Vagina (tissue), 2 donors: ENCODE measurements at regions not wholly inside any gene's neighbourhood (a gene's known extent, or its start where the extent isn't known, plus 50 kb on each side); places are given as distances from the start of the nearest gene placed in this dataset.
"Not testable (repeated sequence)": the region's sequence is repeated elsewhere in the genome, so short reads cannot be mapped to it uniquely, and the experiment has no call there.

Experiments used
- DNase-seq, 2 donors: peaks; one replicate each; pipeline ENCODE4 v3.0.0-alpha.2; 2017; ENCODE audit errors: extremely low spot score in 2 of 2
- H3K27ac ChIP-seq: fragments of 200-600 bp; sonication (generic); one replicate; pipeline ENCODE4 v1.5.1; 2019
- H3K27me3 ChIP-seq: fragments of 200-600 bp; sonication (generic); one replicate; pipeline ENCODE4 v1.5.1; 2019
- H3K36me3 ChIP-seq, 2 donors: fragments of 200-600 bp; sonication (generic); one replicate each; pipeline ENCODE4 v1.5.1; 2017 to 2019
- H3K4me1 ChIP-seq: fragments of 200-600 bp; sonication (generic); one replicate; pipeline ENCODE4 v1.5.1; 2019
- H3K4me3 ChIP-seq, 2 donors: fragments of 200-600 bp; sonication (generic); 1 replicate in 1 of 2; 2 replicates in 1 of 2; pipeline ENCODE4 v1.5.1; 2016 to 2019
- H3K9me3 ChIP-seq: fragments of 200-600 bp; sonication (generic); one replicate; pipeline ENCODE4 v1.5.1; 2019
- CTCF ChIP-seq, 3 experiments: fragments of 450-650 bp in 2 of 3; fragments of 200-600 bp in 1 of 3; sonication (generic) in 1 of 3; IDR thresholded peaks; one replicate each; pipeline ENCODE4 v1.5.1; 2017 to 2019; ENCODE audit warnings: antibody characterized with exemption in 3 of 3, mild to moderate bottlenecking in 2 of 3, moderate library complexity in 2 of 3
- POLR2A ChIP-seq, 2 donors: fragments of 450-650 bp; IDR thresholded peaks; one replicate each; pipeline ENCODE4 v1.6.1; 2017; ENCODE audit warnings: antibody characterized with exemption in 2 of 2, mild to moderate bottlenecking in 2 of 2, moderate library complexity in 2 of 2
- POLR2AphosphoS5 ChIP-seq, 2 donors: sonication (generic); formaldehyde crosslinking; IDR thresholded peaks; one replicate each; pipeline ENCODE4 v1.9.0; 2017; ENCODE audit warnings: antibody characterized with exemption in 2 of 2, mild to moderate bottlenecking in 2 of 2, low read depth in 1 of 2; ENCODE audit not compliant: insufficient read depth in 1 of 2
- intact Hi-C: fragments of 100-400 bp; cut with DNase I; formaldehyde crosslinking; loops from one replicate; pipeline ENCODE4 v1.15.1; 2023

GRCh38 chr3:164791263-164791662 lies 287.0 kb downstream of the SI start:
- no peaks in the 10 kb centered on the region for H3K27me3 ChIP-seq
- no peak overlapping the region for H3K27ac ChIP-seq
- H3K4me1 ChIP-seq = no peaks in the 10 kb centered on the region
- no peaks in the 10 kb centered on the region for H3K36me3 ChIP-seq
- no peak overlapping the region for H3K4me3 ChIP-seq
- no peak for DNase-seq
- no peak for TF ChIP-seq CTCF (IDR thresholded peaks at IDR 0.05)
- no peak for TF ChIP-seq POLR2AphosphoS5 (IDR thresholded peaks at IDR 0.05; ENCODE audit: insufficient read depth in 1 of 2, low read depth in 1 of 2)
- no peak for TF ChIP-seq POLR2A (IDR thresholded peaks at IDR 0.05)
- H3K9me3 ChIP-seq = no peaks in the 10 kb centered on the region
- intact Hi-C loops = no loop called here

- H3K4me3 ChIP-seq, H3K27ac ChIP-seq, intact Hi-C loops, H3K4me1 ChIP-seq, DNase-seq, H3K27me3 ChIP-seq, H3K36me3 ChIP-seq, H3K9me3 ChIP-seq: not testable (repeated sequence)
Measured at GRCh38 chr3:164784407-164784806, 293.9 kb downstream of the SI start.

GRCh38 chr3:164781755-164782154 lies 296.5 kb downstream of the SI start:
- no peaks in the 10 kb centered on the region for H3K36me3 ChIP-seq
- no peaks in the 10 kb centered on the region for H3K27me3 ChIP-seq
- no peaks in the 10 kb centered on the region for H3K4me1 ChIP-seq
- intact Hi-C loops = no loop called here
- no peak for DNase-seq
- TF ChIP-seq CTCF (IDR thresholded peaks at IDR 0.05) = no peak
- no peak for TF ChIP-seq POLR2AphosphoS5 (IDR thresholded peaks at IDR 0.05; ENCODE audit: insufficient read depth in 1 of 2, low read depth in 1 of 2)
- no peak for TF ChIP-seq POLR2A (IDR thresholded peaks at IDR 0.05)
- no peaks in the 10 kb centered on the region for H3K9me3 ChIP-seq
- no peak overlapping the region for H3K27ac ChIP-seq
- no peak overlapping the region for H3K4me3 ChIP-seq

- intact Hi-C loops = no loop called here
- no peak overlapping the region for H3K4me3 ChIP-seq
- H3K9me3 ChIP-seq = no peaks in the 10 kb centered on the region
- H3K27ac ChIP-seq = no peak overlapping the region
- TF ChIP-seq CTCF (IDR thresholded peaks at IDR 0.05) (no peak), POLR2A (IDR thresholded peaks at IDR 0.05) (no peak), POLR2AphosphoS5 (IDR thresholded peaks at IDR 0.05; ENCODE audit: insufficient read depth in 1 of 2, low read depth in 1 of 2) (no peak)
- no peaks in the 10 kb centered on the region for H3K36me3 ChIP-seq
- H3K27me3 ChIP-seq = no peaks in the 10 kb centered on the region
- no peaks in the 10 kb centered on the region for H3K4me1 ChIP-seq
- DNase-seq = no peak
Measured at GRCh38 chr3:164779816-164780215, 298.5 kb downstream of the SI start.

GRCh38 chr3:164752812-164753211 lies 325.5 kb downstream of the SI start:
- intact Hi-C loops = no loop called here
- DNase-seq = no peak
- no peak overlapping the region for H3K4me3 ChIP-seq
- H3K36me3 ChIP-seq = no peaks in the 10 kb centered on the region
- H3K4me1 ChIP-seq = no peaks in the 10 kb centered on the region
- no peaks in the 10 kb centered on the region for H3K9me3 ChIP-seq
- no peak for TF ChIP-seq CTCF (IDR thresholded peaks at IDR 0.05)
- TF ChIP-seq POLR2AphosphoS5 (IDR thresholded peaks at IDR 0.05; ENCODE audit: insufficient read depth in 1 of 2, low read depth in 1 of 2) = no peak
- no peak for TF ChIP-seq POLR2A (IDR thresholded peaks at IDR 0.05)
- H3K27me3 ChIP-seq = no peaks in the 10 kb centered on the region
- H3K27ac ChIP-seq = no peak overlapping the region

GRCh38 chr3:164748626-164749025 lies 329.7 kb downstream of the SI start:
- H3K27me3 ChIP-seq = no peaks in the 10 kb centered on the region
- H3K9me3 ChIP-seq = no peaks in the 10 kb centered on the region
- no peak overlapping the region for H3K4me3 ChIP-seq
- DNase-seq = no peak
- no peaks in the 10 kb centered on the region for H3K4me1 ChIP-seq
- H3K27ac ChIP-seq = no peak overlapping the region
- intact Hi-C loops = no loop called here
- TF ChIP-seq POLR2AphosphoS5 (IDR thresholded peaks at IDR 0.05; ENCODE audit: insufficient read depth in 1 of 2, low read depth in 1 of 2) = no peak
- no peak for TF ChIP-seq POLR2A (IDR thresholded peaks at IDR 0.05)
- TF ChIP-seq CTCF (IDR thresholded peaks at IDR 0.05) = no peak
- H3K36me3 ChIP-seq = no peaks in the 10 kb centered on the region
